HG03442 (cell line): ENCODE measurements at regions not wholly inside any gene's neighbourhood (a gene's known extent, or its start where the extent isn't known, plus 50 kb on each side); places are given as distances from the start of the nearest gene placed in this dataset.
"Not testable (repeated sequence)": the region's sequence is repeated elsewhere in the genome, so short reads cannot be mapped to it uniquely, and the experiment has no call there.

ENCODE experiments used
- ATAC-seq: cut with Tn5 transposase; IDR thresholded peaks from one replicate; pipeline ENCODE4 v1.9.1; 2021; ENCODE audit warnings: mild to moderate bottlenecking, moderate library complexity; ENCODE audit not compliant: unreplicated experiment

DNA sequence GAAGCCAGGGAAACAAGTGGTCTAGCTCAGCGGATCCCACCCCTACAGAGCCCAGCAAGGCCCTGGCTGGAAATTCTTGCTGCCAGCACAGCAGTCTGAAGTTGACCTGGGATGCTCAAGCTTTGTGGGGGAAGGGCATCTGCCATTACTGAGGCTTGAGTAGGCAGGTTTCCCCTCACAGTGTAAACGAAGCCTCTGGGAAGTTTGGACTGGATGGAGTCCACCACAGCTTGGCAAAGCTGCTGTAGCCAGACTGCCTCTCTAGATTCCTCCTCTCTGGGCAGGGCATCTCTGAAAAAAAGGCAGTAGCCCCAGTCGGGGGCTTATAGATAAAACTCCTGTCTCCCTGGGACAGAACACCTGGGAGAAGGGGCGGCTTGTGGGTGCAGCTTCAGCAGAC, 365.9 kb upstream of the SALL1 start:
- not testable (repeated sequence) for ATAC-seq

- no peak for ATAC-seq
Measured at GRCh38 chr16:51510416-51510815, 359.3 kb upstream of the SALL1 start.

DNA sequence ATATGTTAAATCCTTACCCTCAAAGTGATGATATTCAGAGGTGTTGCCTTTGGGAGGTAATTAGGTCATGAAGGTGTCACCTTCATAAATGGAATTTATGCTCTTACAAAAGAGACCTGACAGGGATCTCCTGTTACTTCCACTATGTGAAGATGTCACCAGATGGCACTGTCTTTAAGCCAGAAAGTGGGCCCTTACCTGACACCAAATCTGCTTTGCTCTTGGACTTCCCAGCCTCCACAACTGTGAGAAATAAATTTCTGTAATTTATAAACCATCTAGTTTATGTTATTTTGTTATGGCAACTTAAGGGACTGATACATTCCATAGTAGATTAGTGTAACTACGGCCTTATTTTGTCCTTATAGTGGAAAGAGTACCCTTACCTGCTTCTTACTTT, 358.3 kb upstream of the SALL1 start:
- ATAC-seq = no peak

DNA sequence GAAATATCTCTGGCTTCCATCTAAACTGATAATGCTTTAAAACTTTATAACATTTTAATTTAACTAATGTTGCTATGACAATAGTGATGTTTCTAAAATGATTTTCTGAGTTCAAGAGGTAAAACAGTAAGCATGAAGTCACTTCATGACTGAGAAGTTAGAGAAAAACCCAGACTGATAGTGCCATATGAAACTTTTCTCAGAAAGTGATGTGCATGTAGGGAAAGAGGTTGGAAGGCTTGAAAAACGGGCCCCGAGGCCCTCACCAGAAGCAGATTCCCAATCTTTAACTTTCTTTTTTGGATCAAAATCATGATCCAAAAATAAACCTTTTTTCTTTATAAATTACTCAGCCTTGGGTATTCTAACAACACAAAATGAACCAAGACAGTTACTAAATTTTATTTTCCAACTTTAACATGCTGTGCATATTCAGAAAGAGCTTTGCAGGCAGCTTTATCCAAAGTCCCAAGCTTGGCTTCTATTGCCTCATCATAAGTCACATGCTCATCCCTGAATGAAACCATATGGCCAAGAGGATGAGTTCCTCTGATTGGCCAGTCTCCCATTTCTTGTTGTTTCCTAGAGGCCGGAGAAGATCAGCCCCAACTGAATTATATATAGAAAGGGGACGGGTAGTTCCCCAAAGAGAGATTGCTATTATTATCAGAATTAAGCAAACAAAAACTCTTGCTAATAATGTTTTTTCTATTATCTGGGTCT, 357.6 kb upstream of the SALL1 start:
- no peak for ATAC-seq

DNA sequence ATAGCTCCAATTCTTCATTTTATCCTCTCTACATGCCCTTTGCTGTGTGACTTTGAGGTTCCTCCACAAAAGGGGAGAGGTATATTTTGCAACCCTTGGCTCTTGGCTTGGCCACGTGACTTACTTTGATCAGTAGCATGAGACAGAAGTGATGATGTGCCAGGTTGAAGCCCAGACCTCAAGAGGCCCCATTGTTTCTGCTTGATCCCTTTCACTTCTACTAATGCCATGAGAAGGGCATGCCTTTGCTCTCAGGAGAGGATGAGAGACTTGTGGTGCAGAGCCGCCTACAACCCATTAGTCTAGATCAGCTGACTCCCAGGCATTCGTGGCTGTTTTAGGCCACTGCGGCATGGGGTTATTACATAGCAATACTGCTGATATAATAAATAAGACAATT, 356.2 kb upstream of the SALL1 start:
- no peak for ATAC-seq

- no peak for ATAC-seq
Measured at GRCh38 chr16:51500306-51500705, 349.2 kb upstream of the SALL1 start.

GRCh38 chr16:51497541-51498211, 346.6 kb upstream of the SALL1 start:
- no peak for ATAC-seq

DNA sequence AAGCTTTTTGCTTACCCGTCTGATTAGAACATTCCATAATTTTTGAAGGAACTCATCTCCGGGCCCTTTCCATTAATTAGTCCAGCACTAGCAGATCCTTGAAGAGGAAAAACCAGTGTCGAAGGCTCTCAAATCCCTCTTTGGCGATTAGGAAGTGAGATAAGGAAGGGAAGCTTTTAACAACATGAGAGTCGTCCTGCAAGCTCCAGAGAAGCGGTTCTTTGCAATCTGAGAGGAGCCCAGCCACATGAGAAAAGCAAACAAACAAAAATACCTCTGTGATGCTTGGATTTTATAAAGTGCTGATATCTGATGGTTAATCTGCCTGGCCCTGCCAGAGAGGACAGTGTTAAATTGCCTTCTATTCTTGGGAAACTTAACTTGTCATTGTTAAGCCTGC, 339.8 kb upstream of the SALL1 start:
- no peak for ATAC-seq

- no peak for ATAC-seq
Measured at GRCh38 chr16:51487880-51488279, 336.8 kb upstream of the SALL1 start.

DNA sequence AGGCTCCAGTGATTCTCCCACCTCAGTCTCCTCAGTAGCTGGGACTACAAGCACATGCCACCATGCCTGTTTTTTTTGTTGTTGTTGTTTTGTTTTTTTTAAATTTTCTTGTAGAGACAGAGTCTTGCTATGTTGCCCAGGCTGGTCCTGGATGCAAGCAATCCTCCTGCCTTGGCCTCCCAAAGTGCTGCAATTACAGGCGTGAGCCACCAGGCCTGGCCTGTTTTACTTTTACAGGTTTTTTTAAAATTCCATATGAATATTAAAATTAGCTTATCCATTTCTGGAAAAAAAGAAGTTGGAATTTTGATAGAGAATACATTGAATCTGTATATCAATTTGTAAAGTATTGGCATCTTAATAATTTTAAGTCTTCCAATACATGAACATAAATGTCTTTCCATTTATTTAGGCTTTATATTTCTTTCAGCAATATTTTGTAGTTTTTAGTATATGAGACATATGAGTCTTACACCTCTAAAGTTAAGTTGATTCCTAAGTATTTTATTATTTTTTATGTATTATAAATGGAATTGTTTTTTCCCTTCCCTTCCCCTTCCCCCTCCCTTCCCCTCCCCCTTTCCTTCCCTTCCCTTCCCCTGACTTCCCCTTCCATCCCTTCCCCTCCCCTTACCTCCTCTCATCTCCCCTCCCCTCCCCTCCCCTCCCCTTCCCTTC, 323.5 kb upstream of the SALL1 start:
- ATAC-seq = no peak

GRCh38 chr16:51473091-51473490, 322.0 kb upstream of the SALL1 start:
- ATAC-seq = no peak

DNA sequence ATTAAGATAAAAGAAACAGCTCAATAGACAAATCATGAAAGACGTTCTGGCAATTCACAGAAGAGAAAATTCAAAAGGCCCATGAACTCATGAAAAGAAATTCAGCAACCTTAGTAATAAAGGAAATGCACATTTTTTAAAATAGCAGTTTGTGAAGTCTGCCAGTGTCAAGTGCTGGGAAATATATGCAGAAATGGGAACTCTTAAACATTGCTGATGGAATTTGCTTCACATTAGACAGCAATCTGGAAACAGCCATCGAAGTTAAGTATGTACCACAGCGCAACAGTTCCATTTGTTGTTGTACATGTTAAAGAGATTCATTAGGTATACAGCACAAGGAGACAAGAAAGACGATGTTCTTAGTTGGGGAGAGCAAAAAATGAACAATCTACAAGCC, 319.4 kb upstream of the SALL1 start:
- no peak for ATAC-seq

DNA sequence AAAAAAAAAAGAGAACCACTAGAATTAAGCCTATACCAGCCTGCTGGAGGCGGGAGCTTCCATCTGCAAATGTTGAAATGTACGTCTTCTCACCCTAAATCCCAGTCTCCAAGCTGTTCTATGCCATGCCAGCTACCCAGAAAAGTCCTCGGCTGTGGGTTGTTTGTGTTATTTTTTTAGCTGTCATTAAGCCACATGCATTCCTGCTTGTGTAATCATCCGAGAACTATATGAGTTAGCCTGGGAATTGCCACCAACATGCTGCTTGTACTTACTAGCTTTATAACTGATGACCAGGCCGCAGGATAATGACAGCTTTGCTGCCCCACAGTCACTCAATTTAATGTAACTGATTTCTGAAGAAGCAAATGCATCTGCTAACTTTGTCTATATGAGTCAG, 313.9 kb upstream of the SALL1 start:
- no peak for ATAC-seq

- no peak for ATAC-seq
Measured at GRCh38 chr16:51461255-51461654, 310.2 kb upstream of the SALL1 start.

DNA sequence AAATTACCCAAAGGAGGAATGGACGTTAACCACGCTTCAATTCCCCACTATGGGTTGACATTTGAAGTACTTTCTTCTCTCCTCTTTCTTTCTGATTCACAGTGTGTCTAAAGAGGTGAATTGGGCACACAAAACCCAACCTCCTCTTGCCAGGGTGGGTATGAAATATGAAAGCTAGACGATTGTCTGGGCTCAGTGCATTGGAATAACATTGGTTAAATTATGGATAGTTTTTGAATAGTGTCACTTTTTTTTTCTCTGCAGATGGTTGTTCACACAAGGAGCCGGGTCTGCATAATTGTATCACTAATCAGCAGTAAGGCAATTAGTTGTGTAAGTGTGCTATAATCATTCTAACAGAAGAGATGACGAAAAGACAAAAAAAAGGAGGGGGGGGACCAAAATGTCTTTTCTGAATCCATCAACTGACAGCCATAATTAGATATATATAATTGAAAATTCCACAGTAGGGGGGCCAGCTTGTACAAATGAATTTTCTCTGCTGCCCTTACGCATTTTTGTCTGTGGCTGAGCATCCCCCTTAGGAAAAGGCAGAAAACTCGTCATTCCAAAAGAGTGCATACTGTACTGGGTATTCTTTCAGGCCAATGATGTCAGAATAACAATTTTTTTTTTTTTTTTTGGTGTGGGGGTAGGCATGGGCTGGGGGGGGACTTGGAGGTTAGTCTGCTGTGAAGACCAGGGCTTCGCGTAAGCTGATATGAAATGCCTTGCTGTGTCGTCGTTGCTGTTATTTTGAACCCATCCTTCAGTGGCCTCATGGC, 307.5 kb upstream of the SALL1 start:
- no peak for ATAC-seq

GRCh38 chr16:51457775-51458174, 306.7 kb upstream of the SALL1 start:
- no peak for ATAC-seq

GRCh38 chr16:51455398-51455797, 304.3 kb upstream of the SALL1 start:
- no peak for ATAC-seq

GRCh38 chr16:51453251-51453650, 302.2 kb upstream of the SALL1 start:
- ATAC-seq = no peak

DNA sequence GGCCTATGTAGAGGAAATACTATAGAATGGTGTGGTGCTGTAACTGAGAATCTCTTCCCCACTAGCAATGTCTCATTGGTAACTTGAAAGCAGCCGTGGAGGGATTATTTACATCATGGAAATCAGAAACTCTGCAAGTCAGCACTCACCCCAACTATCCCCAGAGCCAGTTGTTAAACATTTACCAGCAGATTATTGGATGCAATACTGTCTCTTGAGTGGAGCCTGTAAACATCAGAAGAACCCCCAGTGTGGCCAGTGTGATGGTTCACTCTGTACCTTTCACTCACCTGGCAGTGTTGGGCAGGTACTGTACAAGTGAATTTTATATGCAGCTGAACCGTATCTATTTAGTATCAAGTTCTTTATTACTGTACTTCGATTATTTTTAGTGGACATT, 299.8 kb upstream of the SALL1 start:
- no peak for ATAC-seq

DNA sequence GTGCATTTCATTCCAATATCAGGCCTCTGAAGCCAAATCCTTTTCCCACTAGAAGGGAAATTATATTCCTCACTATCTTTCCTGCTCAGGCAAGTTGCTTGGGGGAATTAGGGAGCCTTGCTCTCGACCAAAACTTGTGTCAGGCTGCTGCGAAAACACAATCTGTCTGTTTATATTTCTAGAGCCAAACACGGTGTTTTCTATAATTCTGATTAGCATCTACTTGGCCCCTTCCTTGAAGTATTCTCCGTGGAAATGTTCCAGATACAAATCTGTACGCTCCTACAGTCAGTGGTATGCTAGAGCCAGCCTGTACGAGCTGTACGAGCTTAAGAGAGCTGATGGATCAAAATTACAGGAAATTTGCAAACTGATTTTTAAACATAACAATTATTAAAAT, 299.3 kb upstream of the SALL1 start:
- ATAC-seq = no peak

DNA sequence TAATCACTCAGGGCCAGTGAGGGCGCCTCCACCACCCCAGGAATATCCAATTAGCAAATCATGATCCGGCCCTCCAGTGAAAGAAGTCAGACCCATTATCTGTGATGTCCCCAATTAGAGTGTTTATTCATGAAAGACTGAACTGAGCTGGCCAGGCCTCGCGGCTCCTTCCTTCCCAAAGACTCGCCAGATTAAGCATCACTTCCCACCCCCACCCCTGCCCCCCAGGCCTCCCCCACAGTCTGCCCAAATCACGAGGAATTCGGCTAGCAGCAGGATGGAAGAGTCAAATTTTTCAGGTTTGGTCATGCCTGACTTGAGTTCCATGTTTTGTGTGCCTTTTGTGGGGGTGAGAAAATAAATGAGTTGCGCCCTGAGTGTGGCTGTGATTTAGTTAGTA, 298.4 kb upstream of the SALL1 start:
- no peak for ATAC-seq
